ENCODE measurements at regions not wholly inside any gene's neighbourhood (a gene's known extent, or its start where the extent isn't known, plus 50 kb on each side); places are given as distances from the start of the nearest gene placed in this dataset.

DNA sequence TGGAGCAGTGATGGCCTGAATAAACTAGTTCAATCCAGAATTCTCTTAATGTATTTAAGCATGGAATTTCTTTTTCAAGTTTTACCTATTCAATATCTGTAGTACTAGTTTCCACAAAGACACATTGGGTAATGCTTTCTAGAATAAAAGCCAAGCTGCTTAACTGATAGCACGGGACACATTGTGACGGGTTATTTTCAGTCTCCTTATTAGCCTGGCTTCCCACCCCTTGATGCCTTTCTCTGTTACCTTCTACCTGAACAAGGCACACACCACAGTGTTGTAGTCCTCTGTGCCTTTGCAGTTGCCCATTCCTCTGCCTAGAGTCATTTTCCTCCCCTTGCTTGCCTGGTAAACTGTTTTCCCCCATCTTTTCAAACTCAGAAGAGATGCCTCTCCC is 139.1 kb downstream of the HDGFL1 start:
- peaks cover 2% of the 10 kb centered on the region for H3K27me3 Mint-ChIP-seq (ENCODE audit: unreplicated experiment)

DNA sequence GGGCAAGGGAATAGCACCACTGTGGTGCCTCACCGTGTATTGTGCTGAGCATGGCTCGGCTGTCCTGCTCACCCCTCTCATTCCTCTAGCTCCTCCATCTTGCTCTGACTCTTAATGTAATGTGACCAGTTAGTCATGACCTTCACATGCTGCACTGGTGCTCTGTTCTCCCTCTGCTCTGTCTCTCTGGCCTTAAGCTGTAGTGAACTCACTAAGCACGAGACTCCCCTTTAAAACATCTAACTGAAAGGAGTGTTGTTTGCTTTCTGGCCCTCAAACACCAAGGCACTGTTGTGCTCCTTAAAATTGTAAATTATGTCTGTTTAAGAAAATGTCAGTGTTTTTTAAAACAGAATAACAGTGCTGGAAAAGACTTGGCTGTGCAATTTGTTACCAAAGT is 140.4 kb downstream of the HDGFL1 start:
- Mint-ChIP-seq H3K27me3 (ENCODE audit: unreplicated experiment) (peaks cover 2% of the 10 kb centered on the region), H3K27ac (ENCODE audit: unreplicated experiment) (no peak overlapping the region), H3K9me3 (ENCODE audit: unreplicated experiment) (no peaks in the 10 kb centered on the region), H3K4me1 (ENCODE audit: unreplicated experiment) (no peaks in the 10 kb centered on the region), H3K36me3 (ENCODE audit: low read depth, unreplicated experiment) (no peaks in the 10 kb centered on the region), H3K4me3 (ENCODE audit: unreplicated experiment) (no peak overlapping the region)
- TF ChIP-seq, protein P1, sequence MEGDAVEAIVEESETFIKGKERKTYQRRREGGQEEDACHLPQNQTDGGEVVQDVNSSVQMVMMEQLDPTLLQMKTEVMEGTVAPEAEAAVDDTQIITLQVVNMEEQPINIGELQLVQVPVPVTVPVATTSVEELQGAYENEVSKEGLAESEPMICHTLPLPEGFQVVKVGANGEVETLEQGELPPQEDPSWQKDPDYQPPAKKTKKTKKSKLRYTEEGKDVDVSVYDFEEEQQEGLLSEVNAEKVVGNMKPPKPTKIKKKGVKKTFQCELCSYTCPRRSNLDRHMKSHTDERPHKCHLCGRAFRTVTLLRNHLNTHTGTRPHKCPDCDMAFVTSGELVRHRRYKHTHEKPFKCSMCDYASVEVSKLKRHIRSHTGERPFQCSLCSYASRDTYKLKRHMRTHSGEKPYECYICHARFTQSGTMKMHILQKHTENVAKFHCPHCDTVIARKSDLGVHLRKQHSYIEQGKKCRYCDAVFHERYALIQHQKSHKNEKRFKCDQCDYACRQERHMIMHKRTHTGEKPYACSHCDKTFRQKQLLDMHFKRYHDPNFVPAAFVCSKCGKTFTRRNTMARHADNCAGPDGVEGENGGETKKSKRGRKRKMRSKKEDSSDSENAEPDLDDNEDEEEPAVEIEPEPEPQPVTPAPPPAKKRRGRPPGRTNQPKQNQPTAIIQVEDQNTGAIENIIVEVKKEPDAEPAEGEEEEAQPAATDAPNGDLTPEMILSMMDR (IDR thresholded peaks at IDR 0.05; ENCODE audit: unreplicated experiment) = no peak
- no peak for DNase-seq (ENCODE audit: low spot score)

More for the DNA sequence above, 139.1 kb downstream of the HDGFL1 start:
- no peak overlapping the region for H3K4me3 Mint-ChIP-seq (ENCODE audit: unreplicated experiment)
- no peaks in the 10 kb centered on the region for H3K4me1 Mint-ChIP-seq (ENCODE audit: unreplicated experiment)
- TF ChIP-seq, protein P1 (IDR thresholded peaks at IDR 0.05; ENCODE audit: unreplicated experiment) = no peak
- DNase-seq (ENCODE audit: low spot score) = no peak
- H3K9me3 Mint-ChIP-seq (ENCODE audit: unreplicated experiment) = no peaks in the 10 kb centered on the region
- no peak overlapping the region for H3K27ac Mint-ChIP-seq (ENCODE audit: unreplicated experiment)
- H3K36me3 Mint-ChIP-seq (ENCODE audit: low read depth, unreplicated experiment) = no peaks in the 10 kb centered on the region

DNA sequence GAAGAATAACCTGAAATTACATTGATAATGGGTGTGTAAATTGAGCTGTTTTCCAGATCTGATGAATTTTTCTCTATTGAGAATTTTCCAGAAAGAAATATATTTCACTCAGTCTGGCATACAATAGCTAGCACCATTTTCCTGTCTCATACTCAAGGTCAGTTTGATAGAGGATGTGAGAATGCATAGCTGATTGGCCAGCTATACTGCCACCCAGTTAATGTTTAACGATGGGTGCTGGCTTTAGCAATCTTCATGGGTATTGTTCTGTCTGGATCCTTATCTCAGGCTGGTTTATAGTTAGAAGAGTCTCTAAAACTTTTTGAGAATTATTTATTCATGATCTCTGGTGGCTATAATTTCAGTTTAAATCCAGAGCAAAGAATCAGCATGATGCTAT is 147.4 kb downstream of the HDGFL1 start:
- DNase-seq (ENCODE audit: low spot score) = no peak
- no peaks in the 10 kb centered on the region for H3K9me3 Mint-ChIP-seq (ENCODE audit: unreplicated experiment)
- H3K36me3 Mint-ChIP-seq (ENCODE audit: low read depth, unreplicated experiment) = no peaks in the 10 kb centered on the region
- H3K27ac Mint-ChIP-seq (ENCODE audit: unreplicated experiment) = no peak overlapping the region
- H3K4me1 Mint-ChIP-seq (ENCODE audit: unreplicated experiment) = no peaks in the 10 kb centered on the region
- H3K4me3 Mint-ChIP-seq (ENCODE audit: unreplicated experiment) = no peak overlapping the region
- TF ChIP-seq, protein P1 (IDR thresholded peaks at IDR 0.05; ENCODE audit: unreplicated experiment) = no peak
- H3K27me3 Mint-ChIP-seq (ENCODE audit: unreplicated experiment) = no peaks in the 10 kb centered on the region

GRCh38 chr6:22717915-22718314 is 148.5 kb downstream of the HDGFL1 start:
- H3K4me1 Mint-ChIP-seq (ENCODE audit: unreplicated experiment) = no peaks in the 10 kb centered on the region
- no peaks in the 10 kb centered on the region for H3K36me3 Mint-ChIP-seq (ENCODE audit: low read depth, unreplicated experiment)
- no peak overlapping the region for H3K4me3 Mint-ChIP-seq (ENCODE audit: unreplicated experiment)
- H3K27me3 Mint-ChIP-seq (ENCODE audit: unreplicated experiment) = no peaks in the 10 kb centered on the region
- TF ChIP-seq, protein P1 (IDR thresholded peaks at IDR 0.05; ENCODE audit: unreplicated experiment) = no peak
- DNase-seq (ENCODE audit: low spot score) = no peak
- peaks cover 4% of the 10 kb centered on the region for H3K9me3 Mint-ChIP-seq (ENCODE audit: unreplicated experiment)
- H3K27ac Mint-ChIP-seq (ENCODE audit: unreplicated experiment) = no peak overlapping the region

- H3K27me3 Mint-ChIP-seq (ENCODE audit: unreplicated experiment) = no peaks in the 10 kb centered on the region
- H3K36me3 Mint-ChIP-seq (ENCODE audit: low read depth, unreplicated experiment) = no peaks in the 10 kb centered on the region
- H3K4me1 Mint-ChIP-seq (ENCODE audit: unreplicated experiment) = no peaks in the 10 kb centered on the region
- DNase-seq (ENCODE audit: low spot score) = no peak
- no peak overlapping the region for H3K27ac Mint-ChIP-seq (ENCODE audit: unreplicated experiment)
- H3K4me3 Mint-ChIP-seq (ENCODE audit: unreplicated experiment) = no peak overlapping the region
- TF ChIP-seq, protein P1 (IDR thresholded peaks at IDR 0.05; ENCODE audit: unreplicated experiment) = no peak
- peaks cover 4% of the 10 kb centered on the region for H3K9me3 Mint-ChIP-seq (ENCODE audit: unreplicated experiment)
Observed at GRCh38 chr6:22722913-22723312, 153.5 kb downstream of the HDGFL1 start.
